NCI-H1694 treated with DMSO at 0.1 percent for 48 hours (cell line): ENCODE measurements at regions not wholly inside any gene's neighbourhood (a gene's known extent, or its start where the extent isn't known, plus 50 kb on each side); places are given as distances from the start of the nearest gene placed in this dataset.
A peak's percentile ranks its signal among the peaks of the same experiment; 100 is the strongest.

Source experiments
- DNase-seq: peaks from one replicate; lab custom pipeline; 2025; lab: John Stamatoyannopoulos, UW

DNA sequence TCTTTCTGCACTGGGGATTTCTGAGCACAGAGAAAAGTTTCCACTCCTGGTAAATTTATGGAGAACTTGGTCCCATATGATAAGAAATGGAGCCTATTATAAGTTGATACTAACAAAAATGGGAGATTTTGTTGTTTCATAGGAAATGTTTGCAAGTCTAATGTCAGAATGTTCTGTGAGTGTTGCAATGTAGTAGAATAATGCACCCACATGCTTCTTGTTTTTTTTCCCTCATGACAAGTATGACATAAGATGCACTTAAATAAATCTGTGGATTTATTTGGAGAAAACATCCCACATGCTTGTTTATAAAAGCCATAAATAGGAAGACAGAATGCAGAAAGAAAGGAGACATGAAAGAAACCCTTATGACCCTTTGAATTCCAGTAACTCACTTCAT lies 50.8 kb upstream of the KCNJ6 start:
- no peak for DNase-seq

DNA sequence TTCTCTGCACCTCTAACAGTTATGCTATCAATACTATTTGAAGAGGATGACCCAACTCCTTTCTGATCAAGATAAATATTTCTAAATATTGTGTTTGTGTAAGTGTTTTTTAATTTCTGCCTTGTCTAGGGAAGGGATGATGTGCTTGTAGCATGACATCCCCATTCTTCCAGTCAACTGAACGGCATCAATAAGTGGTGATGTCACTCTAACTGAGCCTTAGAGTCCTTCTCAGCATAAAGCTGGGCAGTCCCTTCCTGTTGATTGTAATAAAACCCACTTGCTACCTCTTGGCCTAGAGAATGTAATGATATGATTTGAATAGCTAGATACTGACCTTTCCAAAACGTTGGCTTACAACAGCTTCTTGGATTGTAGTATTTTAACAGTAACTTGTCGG lies 52.5 kb upstream of the KCNJ6 start:
- no peak for DNase-seq

DNA sequence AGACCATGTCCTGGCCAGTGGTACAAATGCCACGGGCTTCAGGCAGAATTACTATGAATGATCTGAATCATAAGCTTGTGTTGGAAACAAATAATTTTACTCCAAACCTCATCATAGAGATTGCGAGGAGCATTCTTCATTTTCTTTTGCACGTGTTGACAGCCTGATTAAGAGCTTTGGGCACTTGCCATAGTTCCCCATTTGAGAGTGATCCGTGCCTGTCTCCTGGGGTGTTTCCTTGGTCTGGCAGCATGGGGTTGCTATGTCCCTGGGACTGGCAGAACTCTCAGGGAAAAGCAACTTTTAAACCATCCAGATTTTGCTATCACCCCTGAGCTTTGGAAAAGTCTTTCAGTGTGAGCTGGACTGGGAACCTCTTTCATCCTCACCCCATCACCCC lies 54.3 kb upstream of the KCNJ6 start:
- no peak for DNase-seq

DNA sequence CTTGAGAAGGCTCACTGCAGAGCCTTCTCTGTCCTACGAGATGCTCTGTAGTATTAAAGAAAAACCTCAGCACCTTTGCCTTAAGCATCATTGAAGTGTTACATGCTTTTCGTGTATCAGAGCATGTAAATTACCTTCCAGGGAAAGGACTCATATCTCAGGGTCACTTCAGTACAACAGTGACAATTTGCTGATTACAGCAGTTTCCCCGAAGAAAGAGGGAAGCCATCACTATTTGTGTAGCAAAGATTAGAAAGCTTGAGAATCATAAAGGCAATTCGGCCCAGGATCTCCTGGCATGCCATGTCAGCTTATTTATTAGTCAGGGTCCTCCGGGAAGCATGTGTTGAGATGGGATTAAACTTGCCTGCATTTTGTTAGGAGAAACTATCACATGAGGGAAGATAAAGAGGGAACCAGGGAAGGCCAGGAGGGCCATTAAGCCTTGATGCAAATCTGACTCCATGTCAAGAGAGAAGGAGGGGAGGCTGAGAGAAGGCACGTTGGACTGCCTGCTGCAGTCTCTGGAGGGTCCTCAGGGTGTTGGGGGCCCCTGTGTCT lies 55.2 kb upstream of the KCNJ6 start:
- DNase-seq = no peak

- DNase-seq = no peak
Observed at GRCh38 chr21:37974081-37974480, 57.8 kb upstream of the KCNJ6 start.

DNA sequence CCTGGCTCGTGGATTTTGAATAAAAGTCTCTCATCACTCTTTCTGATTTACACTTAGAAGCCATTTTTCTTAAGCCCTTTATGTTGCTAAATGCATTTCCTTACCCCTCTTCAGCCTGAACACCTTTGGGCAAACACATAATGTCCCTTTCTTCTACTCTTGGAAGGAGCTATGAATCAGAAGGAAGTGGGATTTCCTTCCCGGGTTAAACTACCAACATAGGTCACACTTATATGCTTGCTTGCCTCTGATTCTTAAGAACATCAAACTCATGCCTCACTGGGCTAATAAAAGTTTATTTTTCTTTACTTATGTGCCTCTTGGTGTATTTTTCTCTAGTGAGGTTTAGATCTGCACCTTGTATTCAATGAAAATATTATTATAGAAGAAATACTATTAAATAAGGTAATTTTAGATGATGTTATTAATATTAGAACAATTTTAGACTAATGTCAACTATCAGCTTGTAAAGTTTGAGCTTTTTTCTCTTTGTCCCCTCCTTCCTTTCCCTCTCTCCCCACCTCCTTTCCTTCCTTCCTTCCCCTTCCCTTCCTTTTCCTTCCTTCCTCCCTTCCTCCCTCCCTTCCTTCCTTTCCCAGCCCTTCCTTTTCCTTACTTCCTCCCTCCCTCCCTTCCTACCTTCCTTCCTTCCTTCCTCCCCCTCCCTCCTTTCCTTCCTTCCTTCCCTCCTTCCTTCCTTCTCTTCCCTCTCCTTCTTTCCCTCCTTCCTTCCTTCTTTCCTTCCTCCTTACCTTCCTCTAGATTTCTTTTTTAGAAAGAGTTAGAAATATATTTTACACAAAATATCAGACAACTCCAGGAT lies 66.5 kb upstream of the KCNJ6 start:
- no peak for DNase-seq

DNA sequence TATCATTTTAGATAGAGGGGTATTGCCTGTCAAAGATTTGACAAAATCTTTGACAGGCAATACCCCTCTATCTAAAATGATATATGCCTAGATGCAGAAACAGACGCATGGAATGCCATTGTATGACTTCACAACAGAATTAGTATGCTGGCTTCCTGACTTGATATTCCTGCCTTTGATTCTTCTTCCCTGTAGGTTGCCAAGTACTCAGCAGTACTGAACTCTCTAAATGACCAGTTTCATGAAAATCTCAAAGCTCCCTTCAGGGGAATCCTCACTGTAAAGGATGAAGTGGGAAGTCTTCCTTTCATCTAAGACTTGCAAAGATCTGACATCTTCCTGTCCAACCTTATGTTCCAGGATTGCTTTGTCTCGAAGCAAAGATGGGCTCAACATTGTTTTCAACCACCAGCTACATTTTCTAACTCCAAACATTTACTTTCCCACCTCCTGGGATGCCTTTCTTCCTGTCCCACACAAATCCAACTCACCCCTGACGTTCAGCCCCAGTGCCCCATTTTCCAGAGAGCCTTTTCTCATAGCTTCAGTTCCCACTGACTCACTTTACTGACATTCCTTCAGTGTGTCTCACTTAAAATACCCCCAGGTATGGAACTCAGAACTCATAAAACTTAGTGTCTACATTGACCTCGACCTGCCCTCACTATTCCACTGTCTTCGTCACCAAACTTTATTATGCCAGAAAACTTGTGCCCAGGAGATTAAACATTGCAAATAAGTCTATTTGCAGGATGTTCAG lies 67.3 kb upstream of the KCNJ6 start:
- DNase-seq = no peak

DNA sequence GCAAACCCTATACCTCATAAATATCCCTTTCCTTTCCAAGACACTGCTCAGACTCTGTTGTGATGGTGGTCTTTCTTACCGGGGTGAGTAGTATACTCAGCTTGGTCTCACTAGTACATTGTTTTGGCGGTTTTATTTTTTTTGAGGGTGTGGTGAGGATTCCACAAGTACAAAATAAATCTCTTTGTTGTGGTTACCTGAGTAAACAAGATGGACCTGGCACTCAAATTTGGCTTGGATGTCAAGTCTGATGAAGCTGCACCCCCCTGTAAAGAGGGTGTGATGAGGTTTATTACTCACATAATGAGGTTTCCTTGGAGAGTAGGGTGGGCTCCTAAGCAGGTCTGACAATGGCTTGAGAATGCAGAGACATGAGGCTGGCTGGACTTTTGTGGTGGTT lies 68.2 kb upstream of the KCNJ6 start:
- no peak for DNase-seq

DNA sequence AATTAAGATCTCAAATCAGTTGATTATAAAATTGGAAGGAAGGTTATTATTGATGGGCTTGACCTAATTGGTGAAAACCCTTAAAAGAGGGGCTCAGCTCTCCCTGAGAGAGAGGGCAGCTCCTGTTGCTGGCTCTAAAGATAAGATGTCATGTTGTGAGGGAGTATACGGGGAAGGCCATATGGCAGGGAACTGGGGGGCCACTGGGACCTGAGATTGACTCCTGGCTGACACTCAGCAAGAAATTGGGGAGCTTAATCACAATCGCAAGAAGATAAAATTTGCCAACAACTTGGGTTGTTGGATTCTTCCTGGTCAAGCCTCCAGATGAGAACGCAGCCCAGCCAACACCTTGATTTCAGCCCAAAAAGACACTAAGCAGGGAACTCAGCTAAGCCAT lies 69.7 kb upstream of the KCNJ6 start:
- no peak for DNase-seq

- peak; percentile 99 for DNase-seq
Observed at GRCh38 chr21:37986751-37987399, 70.6 kb upstream of the KCNJ6 start.

GRCh38 chr21:37987668-37988067 lies 71.4 kb upstream of the KCNJ6 start:
- DNase-seq = no peak

DNA sequence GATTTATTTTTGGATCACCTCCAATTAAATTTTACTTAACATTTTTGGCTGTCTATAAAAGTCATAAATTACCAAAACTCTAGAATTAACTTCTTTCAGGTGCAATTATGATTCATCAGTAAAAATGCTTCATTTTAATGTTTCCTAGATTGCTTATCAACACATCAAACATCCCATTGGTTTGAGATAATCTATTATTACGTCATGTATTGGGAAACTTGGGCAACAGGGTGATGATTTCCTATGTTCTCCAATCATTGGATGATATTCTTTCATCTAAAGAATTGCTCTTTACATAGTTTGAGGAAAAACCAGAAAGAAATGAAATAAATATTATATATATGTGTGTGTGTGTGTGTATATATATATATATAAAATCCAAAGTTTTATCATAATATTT lies 76.8 kb upstream of the KCNJ6 start:
- DNase-seq = no peak

DNA sequence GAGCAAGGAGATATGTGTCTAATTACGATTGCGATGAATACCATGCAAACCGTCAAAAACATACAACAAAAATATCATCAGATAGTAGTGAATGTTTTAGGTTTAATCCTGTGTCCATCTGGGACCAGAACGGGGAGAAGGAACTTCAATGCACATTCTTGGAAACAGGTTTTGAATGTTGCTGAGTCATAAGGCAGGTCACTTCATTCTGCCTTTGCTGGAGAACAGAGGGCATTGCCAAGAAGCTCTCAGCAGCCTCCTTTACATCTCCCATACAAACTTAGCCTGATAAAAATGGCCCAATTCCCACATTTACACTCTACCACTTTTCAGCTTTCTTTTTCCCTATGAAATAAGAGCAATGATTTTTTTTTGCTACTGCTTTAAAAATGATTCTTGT lies 78.0 kb upstream of the KCNJ6 start:
- no peak for DNase-seq

DNA sequence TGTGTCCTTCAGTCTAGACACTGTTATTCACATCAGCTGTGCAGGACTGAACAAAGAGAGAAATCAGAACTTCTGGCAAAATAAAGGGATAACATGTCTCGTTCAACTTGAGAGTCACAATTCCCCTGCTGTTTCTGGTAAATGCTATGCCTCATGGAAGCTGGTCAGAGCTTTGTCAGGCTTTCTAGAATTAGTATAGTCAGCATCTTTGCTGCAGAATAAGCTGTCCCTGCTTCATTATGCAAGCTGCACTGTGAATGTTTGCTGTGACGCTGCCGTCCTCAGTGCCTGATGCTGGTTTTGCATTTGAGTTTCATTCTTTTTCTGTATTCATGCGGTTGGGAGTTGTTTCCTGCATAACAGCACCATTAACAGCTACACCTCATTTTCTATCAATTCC lies 96.4 kb upstream of the KCNJ6 start:
- DNase-seq = no peak

DNA sequence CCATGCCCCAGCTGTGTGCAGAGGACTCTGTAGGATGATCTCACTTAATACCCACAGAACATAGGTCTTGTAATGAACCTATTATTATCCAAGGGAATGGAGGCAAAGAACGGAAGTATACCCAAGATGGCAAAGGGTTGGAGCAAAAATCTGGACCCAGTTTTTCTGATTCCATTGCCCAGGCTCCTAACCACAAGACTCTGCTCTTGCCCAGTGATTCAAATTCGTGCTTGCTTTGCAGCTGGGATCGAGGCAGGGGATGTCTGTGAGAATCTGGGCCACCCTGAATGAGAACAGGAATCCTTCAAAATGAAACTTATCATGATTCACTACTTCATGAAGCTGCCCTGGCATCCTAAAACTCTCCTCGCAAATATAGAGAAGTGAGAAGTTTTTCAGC lies 97.5 kb upstream of the KCNJ6 start:
- no peak for DNase-seq

GRCh38 chr21:38014298-38014697 lies 98.0 kb upstream of the KCNJ6 start:
- DNase-seq = no peak

- DNase-seq = no peak
Observed at GRCh38 chr21:38027901-38028498, 111.7 kb upstream of the KCNJ6 start.

- no peak for DNase-seq
Observed at GRCh38 chr21:38032082-38032801, 116.0 kb upstream of the KCNJ6 start.

GRCh38 chr21:38036016-38036415 lies 119.8 kb upstream of the KCNJ6 start:
- no peak for DNase-seq

DNA sequence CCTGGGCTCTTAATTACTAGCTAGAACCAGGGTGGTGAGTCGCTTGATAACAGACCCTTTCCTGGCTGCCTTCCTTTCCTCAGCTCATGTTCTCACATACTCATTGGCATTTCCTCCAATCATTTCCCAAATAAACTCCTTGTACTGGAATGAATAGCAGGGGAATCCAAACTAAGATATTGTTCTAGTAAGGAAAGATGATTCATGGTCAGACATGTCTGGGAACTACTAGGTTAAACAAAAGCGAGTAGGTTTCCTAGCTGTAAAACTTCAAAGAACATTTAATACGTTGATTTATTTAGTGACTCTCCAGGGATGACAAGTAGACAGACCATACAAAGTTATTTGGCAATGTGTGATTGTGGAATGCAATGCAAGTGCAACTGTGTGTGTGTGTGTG lies 121.2 kb upstream of the KCNJ6 start:
- no peak for DNase-seq

GRCh38 chr21:38039369-38039768 lies 123.1 kb upstream of the KCNJ6 start:
- no peak for DNase-seq

- DNase-seq = no peak
Observed at GRCh38 chr21:38039841-38040240, 123.6 kb upstream of the KCNJ6 start.
